HCT116 (cell line): ENCODE measurements at regions not wholly inside any gene's neighbourhood (a gene's known extent, or its start where the extent isn't known, plus 50 kb on each side); places are given as distances from the start of the nearest gene placed in this dataset.

Experiments
- CEBPB ChIP-seq: IDR thresholded peaks from 2 replicates; pipeline ENCODE4 v1.6.1; 2012; ENCODE audit warnings: low read depth
- CTCF ChIP-seq, 3 experiments: fragments of 200-600 bp in 1 of 3; sonication (generic) in 1 of 3; IDR thresholded peaks in 2 of 3; conservative IDR thresholded peaks in 1 of 3; 2 replicates each; pipeline ENCODE4 v1.5.1; 2012 to 2017; ENCODE audit warnings: low read depth in 2 of 3, low read length in 2 of 3, antibody characterized with exemption in 1 of 3, borderline replicate concordance in 1 of 3, control low read depth in 1 of 3, mild to moderate bottlenecking in 1 of 3, mixed read lengths in 1 of 3, mixed run types in 1 of 3, moderate library complexity in 1 of 3; ENCODE audit not compliant: insufficient read depth in 1 of 3
- EGR1 ChIP-seq: IDR thresholded peaks from 2 replicates; pipeline ENCODE4 v1.6.1; 2012; ENCODE audit warnings: low read depth
- EZH2phosphoT487 ChIP-seq: fragments of 200-600 bp; IDR thresholded peaks from 2 replicates; pipeline ENCODE4 v1.6.1; 2018; ENCODE audit warnings: antibody characterized with exemption, borderline replicate concordance
- FOSL1 ChIP-seq: IDR thresholded peaks from 2 replicates; pipeline ENCODE4 v1.6.1; 2012; ENCODE audit warnings: low read depth
- POLR2A ChIP-seq: IDR thresholded peaks from 2 replicates; pipeline ENCODE4 v1.7.0; 2011; ENCODE audit warnings: borderline replicate concordance; ENCODE audit not compliant: insufficient read depth, insufficient read length; ENCODE audit errors: extremely low read depth
- POLR2AphosphoS5 ChIP-seq: IDR thresholded peaks from 2 replicates; pipeline ENCODE4 v1.6.1; 2011; ENCODE audit warnings: mild to moderate bottlenecking, low read depth, low read length, moderate library complexity
- REST ChIP-seq: IDR thresholded peaks from 2 replicates; pipeline ENCODE4 v1.6.1; 2012; ENCODE audit warnings: low read depth
- ZBTB33 ChIP-seq: IDR thresholded peaks from 2 replicates; pipeline ENCODE4 v1.6.1; 2011; ENCODE audit warnings: mild to moderate bottlenecking, low read length, moderate library complexity; ENCODE audit not compliant: insufficient replicate concordance; ENCODE audit errors: extremely low read depth

- TF ChIP-seq POLR2AphosphoS5 (no peak), POLR2A (no peak), REST (no peak), ZBTB33 (no peak), CTCF (IDR thresholded peaks at IDR 0.05 in 2 of 3, conservative IDR thresholded peaks at IDR 0.05 in 1 of 3; ENCODE audit: borderline replicate concordance in 1 of 3, insufficient read depth in 1 of 3, low read depth in 2 of 3, low read length in 2 of 3) (no peak), FOSL1 (no peak; the same call in 1 of the 2 replicates), EZH2phosphoT487 (no peak), EGR1 (no peak), CEBPB (no peak)
Observed at GRCh38 chr1:206419783-206420182, 50.5 kb upstream of the IKBKE start.
